ENCODE measurements at regions not wholly inside any gene's neighbourhood (a gene's known extent, or its start where the extent isn't known, plus 50 kb on each side); places are given as distances from the start of the nearest gene placed in this dataset.
"Not testable (repeated sequence)": the region's sequence is repeated elsewhere in the genome, so short reads cannot be mapped to it uniquely, and the experiment has no call there.

DNA sequence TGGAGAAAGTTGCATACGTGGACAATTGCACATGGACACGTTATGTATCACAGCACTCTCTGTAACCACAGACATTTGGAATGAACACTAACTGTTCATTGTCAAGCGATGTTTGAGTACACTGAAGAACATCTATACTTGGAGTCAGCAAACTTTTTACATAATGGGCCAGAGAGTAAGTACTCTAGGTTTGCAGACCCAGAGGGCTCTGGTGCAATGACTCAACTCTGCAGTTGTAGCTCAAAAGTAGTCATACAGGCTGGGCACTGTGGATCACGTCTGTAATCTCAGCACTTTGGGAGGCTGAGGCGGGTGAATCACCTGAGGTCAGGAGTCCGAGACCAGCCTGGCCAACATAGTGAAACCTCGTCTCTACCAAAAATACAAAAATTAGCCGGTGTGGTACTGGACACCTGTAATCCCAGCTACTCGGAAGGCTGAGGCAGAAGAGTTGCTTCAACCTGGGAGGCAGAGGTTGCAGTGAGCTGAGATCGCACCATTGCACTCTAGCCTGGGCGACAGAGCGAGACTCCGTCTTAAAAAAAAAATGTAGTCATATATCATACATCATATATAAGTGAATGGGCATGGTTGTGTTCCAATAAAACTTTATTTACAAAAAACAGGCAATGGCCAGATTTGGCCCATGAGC is 67.4 kb upstream of the NCOA3 start:
- TF ChIP-seq, protein P1, sequence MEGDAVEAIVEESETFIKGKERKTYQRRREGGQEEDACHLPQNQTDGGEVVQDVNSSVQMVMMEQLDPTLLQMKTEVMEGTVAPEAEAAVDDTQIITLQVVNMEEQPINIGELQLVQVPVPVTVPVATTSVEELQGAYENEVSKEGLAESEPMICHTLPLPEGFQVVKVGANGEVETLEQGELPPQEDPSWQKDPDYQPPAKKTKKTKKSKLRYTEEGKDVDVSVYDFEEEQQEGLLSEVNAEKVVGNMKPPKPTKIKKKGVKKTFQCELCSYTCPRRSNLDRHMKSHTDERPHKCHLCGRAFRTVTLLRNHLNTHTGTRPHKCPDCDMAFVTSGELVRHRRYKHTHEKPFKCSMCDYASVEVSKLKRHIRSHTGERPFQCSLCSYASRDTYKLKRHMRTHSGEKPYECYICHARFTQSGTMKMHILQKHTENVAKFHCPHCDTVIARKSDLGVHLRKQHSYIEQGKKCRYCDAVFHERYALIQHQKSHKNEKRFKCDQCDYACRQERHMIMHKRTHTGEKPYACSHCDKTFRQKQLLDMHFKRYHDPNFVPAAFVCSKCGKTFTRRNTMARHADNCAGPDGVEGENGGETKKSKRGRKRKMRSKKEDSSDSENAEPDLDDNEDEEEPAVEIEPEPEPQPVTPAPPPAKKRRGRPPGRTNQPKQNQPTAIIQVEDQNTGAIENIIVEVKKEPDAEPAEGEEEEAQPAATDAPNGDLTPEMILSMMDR (IDR thresholded peaks at IDR 0.05; ENCODE audit: low read depth, low read length): not testable (repeated sequence)
- not testable (repeated sequence) for TF ChIP-seq POLR2A (IDR thresholded peaks at IDR 0.05; ENCODE audit: extremely low read depth, insufficient read length)

Data from NB4 (cell line).